Common myeloid progenitor, CD34-positive (primary cell): ENCODE measurements at regions not wholly inside any gene's neighbourhood (a gene's known extent, or its start where the extent isn't known, plus 50 kb on each side); places are given as distances from the start of the nearest gene placed in this dataset.
A peak's percentile ranks its signal among the peaks of the same experiment; 100 is the strongest.
"Not testable (repeated sequence)": the region's sequence is repeated elsewhere in the genome, so short reads cannot be mapped to it uniquely, and the experiment has no call there.

Source experiments
- CTCF ChIA-PET: fragments of 350-600 bp; sonication (Branson Sonifier 250); formaldehyde crosslinking; loops from one replicate; lab custom pipeline; 2021; ENCODE audit warnings: antibody characterized with exemption; lab: Charles Lee
- POLR2A ChIA-PET: fragments of 350-600 bp; sonication (Branson Sonifier 250); formaldehyde crosslinking; loops from one replicate; lab custom pipeline; 2021; ENCODE audit warnings: antibody characterized with exemption; lab: Charles Lee
- DNase-seq, 3 donors: peaks; one replicate each; pipeline versions ENCODE4 v3.0.0 to v3.0.0-alpha.2; 2013
- H3K27ac ChIP-seq, 2 experiments: 1 replicate in 1 of 2; 2 replicates in 1 of 2; pipeline ENCODE4 v1.7.0; 2013; ENCODE audit warnings: inconsistent platforms in 2 of 2, low read length in 2 of 2, mild to moderate bottlenecking in 2 of 2, low read depth in 1 of 2, moderate library complexity in 1 of 2; ENCODE audit not compliant: severe bottlenecking in 2 of 2, insufficient read depth in 1 of 2, poor library complexity in 1 of 2
- H3K27me3 ChIP-seq, 5 experiments: replicated peaks in 2 of 5; 1 replicate in 3 of 5; 2 replicates in 2 of 5; pipeline versions ENCODE4 v1.6.1 to v1.7.0; 2013; ENCODE audit warnings: low read length in 4 of 5, mild to moderate bottlenecking in 2 of 5, moderate library complexity in 2 of 5, inconsistent platforms in 1 of 5; ENCODE audit not compliant: insufficient read depth in 5 of 5, control insufficient read depth in 4 of 5
- H3K36me3 ChIP-seq, 4 experiments: 1 replicate in 2 of 4; 2 replicates in 2 of 4; pipeline versions ENCODE4 v1.6.1 to v1.7.0; 2013; ENCODE audit warnings: low read length in 3 of 4, control low read depth in 1 of 4, mild to moderate bottlenecking in 1 of 4; ENCODE audit not compliant: control insufficient read depth in 4 of 4, insufficient read depth in 4 of 4
- H3K4me1 ChIP-seq, 4 experiments: 1 replicate in 3 of 4; 2 replicates in 1 of 4; pipeline versions ENCODE4 v1.6.1 to v1.7.1; 2013; ENCODE audit warnings: low read length in 3 of 4, mild to moderate bottlenecking in 3 of 4, control low read depth in 1 of 4, inconsistent platforms in 1 of 4, moderate library complexity in 1 of 4; ENCODE audit not compliant: control insufficient read depth in 4 of 4, insufficient read depth in 4 of 4; ENCODE audit errors: control extremely low read depth in 1 of 4
- H3K4me3 ChIP-seq, 7 experiments: 1 replicate in 4 of 7; 2 replicates in 3 of 7; pipeline versions ENCODE4 v1.5.1 to v1.7.0; 2013; ENCODE audit warnings: mild to moderate bottlenecking in 7 of 7, low read length in 6 of 7, moderate library complexity in 6 of 7, inconsistent platforms in 2 of 7, low read depth in 2 of 7, control low read depth in 1 of 7; ENCODE audit not compliant: insufficient read depth in 4 of 7, control insufficient read depth in 1 of 7; ENCODE audit errors: extremely low read depth in 1 of 7
- H3K9me3 ChIP-seq, 5 experiments: 1 replicate in 4 of 5; 2 replicates in 1 of 5; pipeline versions ENCODE4 v1.6.1 to v1.7.1; 2013; ENCODE audit warnings: low read length in 4 of 5, mild to moderate bottlenecking in 2 of 5, inconsistent platforms in 1 of 5, low read depth in 1 of 5, moderate library complexity in 1 of 5; ENCODE audit not compliant: control insufficient read depth in 4 of 5, insufficient read depth in 2 of 5; ENCODE audit errors: control extremely low read depth in 1 of 5
- WGBS: methylation state at CpG from one replicate; pipeline ENCODE4 v1.1.5; 2013; ENCODE audit not compliant: insufficient coverage; 5-methylcytosine and 5-hydroxymethylcytosine counted together

DNA sequence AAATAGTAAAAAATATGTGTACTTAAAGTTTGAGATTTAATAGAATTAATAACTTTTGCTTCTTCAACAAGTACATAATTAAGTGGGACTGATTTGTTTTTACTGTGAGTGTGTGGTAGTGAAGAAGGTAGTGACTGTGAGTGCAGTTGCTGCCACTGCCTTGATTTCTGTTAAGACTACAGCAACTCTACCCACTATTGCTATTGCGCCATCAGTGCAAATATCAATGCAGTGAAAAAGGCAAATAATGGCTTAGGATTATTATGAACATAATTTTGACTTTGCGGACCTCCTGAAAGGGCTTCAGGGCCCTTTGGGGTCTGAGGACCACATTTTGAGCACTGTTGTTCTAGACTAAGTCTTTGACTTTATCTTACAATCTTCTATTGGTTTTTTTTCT, 112.0 kb upstream of the PITX1 start:
- ChIA-PET CTCF (interaction anchor here (1.3 kb wide), 1 partner anchor 14 kb away, joined by 3 read pairs; no protein-coding TSS in a partner anchor), POLR2A (no interaction called here)

DNA sequence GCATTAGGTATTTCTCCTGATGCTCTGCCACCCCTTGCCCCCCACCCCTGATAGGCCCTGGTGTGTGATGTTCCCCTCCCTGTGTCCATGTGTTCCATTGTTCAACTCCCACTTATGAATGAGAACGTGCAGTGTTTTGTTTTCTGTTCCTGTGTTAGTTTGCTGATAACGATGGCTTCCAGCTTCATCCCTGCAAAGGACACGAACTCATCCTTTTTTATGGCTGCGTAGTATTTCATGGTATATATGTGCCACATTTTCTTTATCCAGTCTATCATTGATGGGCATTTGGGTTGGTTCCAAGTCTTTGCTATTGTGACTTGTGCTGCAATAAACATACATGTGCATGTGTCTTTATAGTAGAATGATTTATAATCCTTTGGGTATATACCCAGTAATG, 109.7 kb upstream of the PITX1 start:
- no CpG with 5 or more reads among the region's 4 CpGs for WGBS

More for the DNA sequence above, 112.0 kb upstream of the PITX1 start:
- Histone ChIP-seq H3K9me3 (peaks cover 0 to 10% (median 5%) of the 10 kb centered on the region in 5 experiments), H3K4me3 (no peak overlapping the region), H3K4me1 (no peaks in the 10 kb centered on the region), H3K27me3 (peaks cover 0 to 6% (median 0%) of the 10 kb centered on the region in 5 experiments), H3K27ac (no peak overlapping the region), H3K36me3 (no peaks in the 10 kb centered on the region)
- no peak for DNase-seq
- WGBS = 100% methylated on average over 1 of the region's 2 CpGs

DNA sequence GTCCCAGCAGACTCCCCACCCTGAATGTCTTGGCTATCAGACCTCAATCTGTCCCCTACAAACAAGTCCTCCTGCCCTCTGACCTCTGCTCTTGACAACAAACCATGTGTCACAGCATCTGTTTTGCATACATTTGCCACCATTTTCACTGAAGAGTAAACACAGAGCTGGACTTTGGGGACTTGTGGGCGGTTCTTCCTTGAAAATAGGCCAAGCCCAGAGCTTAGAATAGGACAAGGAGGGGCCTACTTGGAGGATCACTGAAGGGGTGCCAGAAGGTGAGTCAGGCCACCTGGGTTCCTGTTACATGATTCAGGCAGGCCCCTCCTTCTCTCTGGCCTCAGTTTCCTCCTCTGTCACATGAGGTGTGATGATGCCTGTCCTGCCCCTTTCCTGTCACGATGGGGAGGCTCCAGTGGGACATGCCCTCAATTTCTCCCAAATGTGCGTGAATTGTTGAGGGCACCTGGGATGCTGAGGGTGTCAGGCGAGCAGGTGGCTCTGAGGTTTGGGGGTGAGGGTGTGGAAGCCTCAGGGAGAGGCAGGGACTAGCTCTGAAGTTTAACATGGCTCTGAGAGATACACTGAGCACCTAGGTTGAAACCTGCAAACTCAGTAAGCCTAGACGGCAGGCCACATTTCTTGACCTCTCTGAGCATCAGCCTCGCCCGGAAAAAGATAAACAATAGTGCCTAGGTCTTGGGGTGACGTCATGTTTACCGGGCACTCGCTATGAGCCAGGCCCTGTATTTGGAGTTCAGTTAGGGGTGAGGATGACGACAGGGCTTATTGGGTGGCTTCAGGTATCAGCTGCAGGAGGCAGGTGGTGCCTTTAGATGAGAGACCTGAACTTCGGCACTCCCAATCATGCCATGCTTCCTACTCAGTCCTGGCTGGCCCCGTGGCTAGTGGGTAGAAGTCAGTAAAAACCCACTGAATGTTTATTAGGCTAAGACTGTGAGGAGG, 107.6 kb upstream of the PITX1 start:
- no peak overlapping the region for H3K4me3 ChIP-seq
- no peaks in the 10 kb centered on the region for H3K4me1 ChIP-seq
- 96% methylated on average over 10 of the region's 13 CpGs for WGBS
- DNase-seq = no peak
- no peaks in the 10 kb centered on the region for H3K36me3 ChIP-seq
- ChIA-PET CTCF (no interaction called here), POLR2A (no interaction called here)
- no peaks in the 10 kb centered on the region for H3K9me3 ChIP-seq
- peaks cover 0 to 14% (median 0%) of the 10 kb centered on the region in 5 experiments for H3K27me3 ChIP-seq
- H3K27ac ChIP-seq = no peak overlapping the region

More for the DNA sequence above, 109.7 kb upstream of the PITX1 start:
- DNase-seq, H3K9me3 ChIP-seq, H3K36me3 ChIP-seq, H3K4me1 ChIP-seq, CTCF ChIA-PET, H3K27ac ChIP-seq, POLR2A ChIA-PET, H3K4me3 ChIP-seq: not testable (repeated sequence)
- peaks cover 0 to 13% (median 0%) of the 10 kb centered on the region in 5 experiments for H3K27me3 ChIP-seq

DNA sequence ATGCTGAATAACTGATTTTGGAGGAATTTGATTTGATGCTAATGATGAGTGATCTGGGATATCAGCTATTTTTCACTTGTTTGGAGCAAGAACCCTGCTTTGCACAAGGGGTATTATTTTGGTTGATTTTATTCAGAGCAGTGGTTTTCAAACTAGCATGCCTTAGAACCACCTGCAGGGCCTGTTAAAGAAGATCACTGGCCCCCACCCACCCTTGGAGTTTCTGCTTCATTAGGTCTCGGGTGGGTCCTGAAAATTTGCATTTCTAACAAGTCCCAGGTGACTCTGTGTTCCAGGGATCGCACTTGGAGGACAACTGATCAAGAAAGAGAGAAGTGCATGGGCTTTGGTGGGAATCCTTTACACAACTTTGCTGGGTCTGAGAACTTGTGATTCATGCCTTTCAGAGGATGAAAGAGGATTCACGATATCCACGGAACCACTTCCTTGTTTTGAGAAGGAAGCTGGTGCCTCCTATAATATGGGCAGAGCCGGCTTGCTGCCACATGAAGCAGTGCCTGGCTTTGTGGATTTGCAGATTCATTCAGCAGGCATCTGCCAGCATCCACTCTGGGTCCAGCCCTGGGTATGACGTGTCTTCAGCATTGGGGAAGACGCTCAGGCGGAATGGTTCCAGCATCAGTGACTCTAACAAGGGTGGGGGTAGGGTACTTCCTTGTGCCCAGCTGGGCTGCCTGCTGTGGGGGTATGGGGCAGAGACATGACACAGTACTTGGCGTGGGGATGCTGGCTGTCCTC, 106.6 kb upstream of the PITX1 start:
- no peak overlapping the region for H3K4me3 ChIP-seq
- peaks cover 0 to 12% (median 0%) of the 10 kb centered on the region in 5 experiments for H3K27me3 ChIP-seq
- no peaks in the 10 kb centered on the region for H3K9me3 ChIP-seq
- 60% methylated on average over 9 of the region's 9 CpGs for WGBS
- ChIA-PET CTCF (no interaction called here), POLR2A (no interaction called here)
- no peaks in the 10 kb centered on the region for H3K36me3 ChIP-seq
- DNase-seq = peak in 2 of 3 donors; percentile 14 to 28
- H3K27ac ChIP-seq = no peak overlapping the region
- H3K4me1 ChIP-seq = no peaks in the 10 kb centered on the region

DNA sequence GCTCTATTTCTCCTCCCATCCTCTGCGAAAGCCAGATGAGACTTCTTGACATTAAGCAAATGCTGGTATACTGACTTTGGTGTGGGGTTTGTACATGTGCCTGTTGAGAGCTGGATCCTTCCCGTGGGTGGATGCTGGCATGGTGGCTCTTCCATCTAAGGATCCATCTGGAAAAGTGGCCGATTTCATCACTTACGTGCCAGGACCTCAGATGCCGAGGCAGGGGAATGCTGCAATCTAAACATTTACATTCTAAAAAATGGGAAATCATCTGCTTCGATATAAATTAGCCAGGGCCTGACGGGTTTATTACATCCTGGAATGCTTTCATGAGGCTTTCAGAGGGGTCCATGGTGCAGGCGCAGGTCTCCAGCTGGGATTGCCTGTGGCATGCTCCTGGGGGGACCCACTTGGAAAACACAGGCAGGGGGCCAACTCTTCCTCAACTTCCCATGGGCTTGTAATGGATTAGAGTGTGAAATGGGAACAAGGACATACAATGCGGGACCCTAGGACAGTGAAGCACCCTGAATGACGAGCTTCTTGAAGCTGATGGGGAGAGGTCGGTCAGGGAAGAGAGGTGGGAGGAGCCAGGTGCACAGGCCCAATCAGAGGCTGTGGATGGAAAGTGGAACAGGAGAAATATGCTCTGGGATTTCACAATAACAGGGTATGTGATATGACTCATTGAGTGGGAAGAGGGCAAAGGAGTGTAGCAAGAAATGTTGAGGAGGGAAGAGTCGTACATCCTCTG, 105.5 kb upstream of the PITX1 start:
- 86% methylated on average over 10 of the region's 12 CpGs for WGBS
- H3K4me1 ChIP-seq = no peaks in the 10 kb centered on the region
- ChIA-PET POLR2A (no interaction called here), CTCF (no interaction called here)
- peaks cover 0 to 12% (median 0%) of the 10 kb centered on the region in 5 experiments for H3K27me3 ChIP-seq
- no peak overlapping the region for H3K4me3 ChIP-seq
- no peak for DNase-seq
- H3K9me3 ChIP-seq = no peaks in the 10 kb centered on the region
- H3K27ac ChIP-seq = no peak overlapping the region
- no peaks in the 10 kb centered on the region for H3K36me3 ChIP-seq

DNA sequence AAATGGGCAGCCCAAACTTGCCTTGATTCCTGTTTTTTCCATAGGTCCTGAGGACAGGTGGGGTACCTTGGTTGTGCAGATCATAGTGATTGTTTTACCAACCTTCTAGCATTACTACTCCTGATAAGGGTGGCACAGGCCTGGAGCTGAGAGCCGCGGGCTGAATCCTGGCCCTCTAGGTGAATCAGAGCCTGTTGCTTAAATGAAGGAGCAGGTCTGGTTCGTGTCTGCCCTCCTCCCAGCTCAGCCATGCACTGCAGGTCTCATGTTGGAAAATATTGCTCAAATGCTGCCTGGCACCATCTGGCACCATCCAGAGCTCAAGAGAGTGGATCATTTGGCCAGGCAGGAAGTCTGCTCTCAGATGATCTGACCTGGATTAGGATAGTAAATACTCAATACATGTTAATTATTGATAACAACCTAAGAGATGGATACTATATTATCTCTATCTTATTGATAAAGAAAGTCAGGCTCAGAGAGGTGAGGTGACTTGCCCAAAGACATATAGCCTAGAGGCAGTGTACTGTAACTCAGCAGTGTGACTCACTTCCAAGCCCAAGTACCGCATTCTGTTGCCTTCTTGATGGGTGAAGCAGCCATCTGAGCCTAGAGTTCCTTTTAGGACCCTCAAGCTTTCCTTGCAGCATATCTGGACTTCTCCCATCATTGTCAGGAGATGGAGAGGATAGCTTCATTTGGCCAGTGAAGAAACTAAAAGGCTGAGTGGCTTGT, 104.3 kb upstream of the PITX1 start:
- WGBS = 100% methylated on average over 4 of the region's 4 CpGs
- POLR2A ChIA-PET = no interaction called here
- Histone ChIP-seq H3K36me3 (no peaks in the 10 kb centered on the region), H3K9me3 (no peaks in the 10 kb centered on the region), H3K27ac (no peak overlapping the region), H3K4me1 (peaks cover 0 to 4% (median 0%) of the 10 kb centered on the region in 4 experiments), H3K27me3 (peaks cover 0 to 14% (median 0%) of the 10 kb centered on the region in 5 experiments), H3K4me3 (no peak overlapping the region)
- no peak for DNase-seq
- CTCF ChIA-PET = interaction anchor here (0.6 to 0.9 kb wide), 2 partner anchors 16 to 1764 kb away, joined by 3 read pairs; no protein-coding TSS in a partner anchor
